Sigmoid colon (tissue), 6 donors: ENCODE measurements at regions not wholly inside any gene's neighbourhood (a gene's known extent, or its start where the extent isn't known, plus 50 kb on each side); places are given as distances from the start of the nearest gene placed in this dataset.
A peak's percentile ranks its signal among the peaks of the same experiment; 100 is the strongest.

ENCODE experiments used
- DNase-seq: peaks from one replicate; pipeline ENCODE4 v3.0.0-alpha.2; 2019
- H3K27ac ChIP-seq, 4 donors: fragments of 200-600 bp; sonication (generic); one replicate each; pipeline ENCODE4 v1.5.1; 2016 to 2019; ENCODE audit warnings: mild to moderate bottlenecking in 1 of 4
- H3K27me3 ChIP-seq, 3 donors: fragments of 200-600 bp; sonication (generic); one replicate each; pipeline ENCODE4 v1.5.1; 2019; ENCODE audit warnings: mild to moderate bottlenecking in 1 of 3
- H3K36me3 ChIP-seq, 4 donors: fragments of 200-600 bp; sonication (generic); one replicate each; pipeline ENCODE4 v1.5.1; 2016 to 2019
- H3K4me1 ChIP-seq, 4 donors: fragments of 200-600 bp; sonication (generic); one replicate each; pipeline ENCODE4 v1.5.1; 2017 to 2019
- H3K4me3 ChIP-seq, 4 donors: fragments of 200-600 bp; sonication (generic); one replicate each; pipeline ENCODE4 v1.5.1; 2017 to 2019; ENCODE audit warnings: mild to moderate bottlenecking in 2 of 4, moderate library complexity in 1 of 4
- H3K9me3 ChIP-seq, 4 donors: fragments of 200-600 bp in 3 of 4; sonication (generic) in 3 of 4; one replicate each; pipeline versions ENCODE4 v1.5.1 to v1.6.1; 2013 to 2019
- EP300 ChIP-seq, 4 donors: sonication (generic); formaldehyde crosslinking; IDR thresholded peaks; one replicate each; pipeline ENCODE4 v1.6.1; 2017; ENCODE audit warnings: antibody characterized with exemption in 4 of 4
- POLR2A ChIP-seq, 2 donors: fragments of 450-650 bp; IDR thresholded peaks; one replicate each; pipeline ENCODE4 v1.6.1; 2016; ENCODE audit warnings: antibody characterized with exemption in 2 of 2, mild to moderate bottlenecking in 2 of 2, moderate library complexity in 2 of 2
- POLR2AphosphoS5 ChIP-seq, 4 donors: sonication (generic); formaldehyde crosslinking; IDR thresholded peaks; one replicate each; pipeline ENCODE4 v1.6.1; 2017; ENCODE audit warnings: antibody characterized with exemption in 4 of 4
- WGBS, 2 donors: extraction: QIAGEN DNeasy Blood & Tissue Kit; methylation state at CpG; one replicate each; pipeline ENCODE4 v1.1.7; 2013; 5-methylcytosine and 5-hydroxymethylcytosine counted together
- intact Hi-C: fragments of 100-400 bp; cut with DNase I; formaldehyde crosslinking; loops from one replicate; pipeline ENCODE4 v1.15.1; 2023
- TF ChIP-seq, protein P1 (sequence below), 4 experiments: fragments of 450-650 bp in 3 of 4; fragments of 200-600 bp in 1 of 4; IDR thresholded peaks; one replicate each; pipeline ENCODE4 v1.5.1; 2016 to 2019; ENCODE audit warnings: antibody characterized with exemption in 4 of 4, mild to moderate bottlenecking in 3 of 4, moderate library complexity in 2 of 4
- donor health status: healthy with polysubstance abuse.
- donor health status: healthy.

GRCh38 chr5:92907938-92908606 is 672.9 kb downstream of the NR2F1-AS1 start:
- DNase-seq, result no peak
- intact Hi-C loops, result no loop called here
- Histone ChIP-seq H3K36me3 (no peaks in the 10 kb centered on the region), H3K4me3 (no peak overlapping the region), H3K4me1 (peaks cover 0 to 4% (median 0%) of the 10 kb centered on the region in 4 donors), H3K27ac (peak overlapping the region in 1 of 4 donors; percentile 9), H3K9me3 (no peaks in the 10 kb centered on the region), H3K27me3 (no peaks in the 10 kb centered on the region)
- 66 to 67% methylated on average over 2 of the region's 2 CpGs for WGBS, 2 donors
- TF ChIP-seq, protein P1, sequence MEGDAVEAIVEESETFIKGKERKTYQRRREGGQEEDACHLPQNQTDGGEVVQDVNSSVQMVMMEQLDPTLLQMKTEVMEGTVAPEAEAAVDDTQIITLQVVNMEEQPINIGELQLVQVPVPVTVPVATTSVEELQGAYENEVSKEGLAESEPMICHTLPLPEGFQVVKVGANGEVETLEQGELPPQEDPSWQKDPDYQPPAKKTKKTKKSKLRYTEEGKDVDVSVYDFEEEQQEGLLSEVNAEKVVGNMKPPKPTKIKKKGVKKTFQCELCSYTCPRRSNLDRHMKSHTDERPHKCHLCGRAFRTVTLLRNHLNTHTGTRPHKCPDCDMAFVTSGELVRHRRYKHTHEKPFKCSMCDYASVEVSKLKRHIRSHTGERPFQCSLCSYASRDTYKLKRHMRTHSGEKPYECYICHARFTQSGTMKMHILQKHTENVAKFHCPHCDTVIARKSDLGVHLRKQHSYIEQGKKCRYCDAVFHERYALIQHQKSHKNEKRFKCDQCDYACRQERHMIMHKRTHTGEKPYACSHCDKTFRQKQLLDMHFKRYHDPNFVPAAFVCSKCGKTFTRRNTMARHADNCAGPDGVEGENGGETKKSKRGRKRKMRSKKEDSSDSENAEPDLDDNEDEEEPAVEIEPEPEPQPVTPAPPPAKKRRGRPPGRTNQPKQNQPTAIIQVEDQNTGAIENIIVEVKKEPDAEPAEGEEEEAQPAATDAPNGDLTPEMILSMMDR (IDR thresholded peaks at IDR 0.05), result no peak
- TF ChIP-seq EP300 (IDR thresholded peaks at IDR 0.05) (no peak), POLR2A (IDR thresholded peaks at IDR 0.05) (no peak), POLR2AphosphoS5 (IDR thresholded peaks at IDR 0.05) (no peak)

GRCh38 chr5:92906798-92907376 is 674.1 kb downstream of the NR2F1-AS1 start:
- TF ChIP-seq POLR2AphosphoS5 (IDR thresholded peaks at IDR 0.05), result no peak
- TF ChIP-seq, protein P1 (IDR thresholded peaks at IDR 0.05), result no peak
- TF ChIP-seq EP300 (IDR thresholded peaks at IDR 0.05), result no peak
- no peak for TF ChIP-seq POLR2A (IDR thresholded peaks at IDR 0.05)
- H3K9me3 ChIP-seq, result no peaks in the 10 kb centered on the region
- intact Hi-C loops, result no loop called here

GRCh38 chr5:92904021-92904420 is 677.0 kb downstream of the NR2F1-AS1 start:
- Histone ChIP-seq H3K27ac (no peak overlapping the region), H3K9me3 (no peaks in the 10 kb centered on the region), H3K4me3 (no peak overlapping the region), H3K27me3 (no peaks in the 10 kb centered on the region), H3K4me1 (peaks cover 0 to 4% (median 0%) of the 10 kb centered on the region in 4 donors), H3K36me3 (no peaks in the 10 kb centered on the region)
- WGBS, 2 donors, result 61 to 87% methylated on average over 3 of the region's 3 CpGs
- TF ChIP-seq EP300 (IDR thresholded peaks at IDR 0.05) (no peak), POLR2A (IDR thresholded peaks at IDR 0.05) (no peak), POLR2AphosphoS5 (IDR thresholded peaks at IDR 0.05) (no peak)
- TF ChIP-seq, protein P1 (IDR thresholded peaks at IDR 0.05), result no peak
- DNase-seq, result no peak
- intact Hi-C loops, result no loop called here

More at GRCh38 chr5:92906798-92907376, 674.1 kb downstream of the NR2F1-AS1 start:
- Histone ChIP-seq H3K27ac (no peak overlapping the region), H3K27me3 (no peaks in the 10 kb centered on the region), H3K36me3 (no peaks in the 10 kb centered on the region), H3K4me3 (no peak overlapping the region), H3K4me1 (peaks cover 0 to 4% (median 0%) of the 10 kb centered on the region in 4 donors)
- DNase-seq, result no peak
- WGBS, 2 donors, result 85 to 86% methylated on average over 6 of the region's 6 CpGs

DNA sequence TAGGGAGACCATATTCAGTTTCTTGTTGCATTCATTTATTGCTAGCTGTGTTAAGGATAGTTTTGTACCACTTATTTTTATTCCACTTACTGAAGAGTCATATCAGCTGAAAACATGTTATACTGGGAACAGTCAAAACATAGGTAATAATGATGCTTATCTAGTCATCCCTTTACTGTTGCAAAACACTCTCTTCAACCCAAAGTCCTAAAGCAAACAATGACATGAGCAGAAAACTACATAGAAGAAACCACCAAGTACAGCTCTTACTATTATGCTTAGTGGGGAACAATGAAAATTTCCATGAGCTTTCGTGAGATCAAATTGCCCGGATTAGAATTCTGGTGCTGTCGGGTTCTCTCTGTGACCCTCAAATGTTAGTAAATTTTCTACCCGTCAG is 681.4 kb downstream of the NR2F1-AS1 start:
- no peaks in the 10 kb centered on the region for H3K36me3 ChIP-seq
- 80 to 84% methylated on average over 4 of the region's 4 CpGs for WGBS, 2 donors
- intact Hi-C loops, result no loop called here
- DNase-seq, result no peak
- no peaks in the 10 kb centered on the region for H3K27me3 ChIP-seq
- H3K4me3 ChIP-seq, result no peak overlapping the region
- TF ChIP-seq POLR2A (IDR thresholded peaks at IDR 0.05), result no peak
- TF ChIP-seq, protein P1 (IDR thresholded peaks at IDR 0.05), result no peak
- no peak for TF ChIP-seq EP300 (IDR thresholded peaks at IDR 0.05)
- no peak for TF ChIP-seq POLR2AphosphoS5 (IDR thresholded peaks at IDR 0.05)
- H3K27ac ChIP-seq, result no peak overlapping the region
- no peaks in the 10 kb centered on the region for H3K9me3 ChIP-seq
- H3K4me1 ChIP-seq, result no peaks in the 10 kb centered on the region
